ENCODE measurements at regions not wholly inside any gene's neighbourhood (a gene's known extent, or its start where the extent isn't known, plus 50 kb on each side); places are given as distances from the start of the nearest gene placed in this dataset.

GRCh38 chr1:8115769-8116167, 89.7 kb upstream of the ERRFI1 start:
- no peak for TF ChIP-seq CTCF (IDR thresholded peaks at IDR 0.05; ENCODE audit: low read length)
- no peak for TF ChIP-seq EZH2 (optimal IDR thresholded peaks at IDR 0.05; ENCODE audit: low read depth, low read length)
